Bronchial epithelial cell (primary cell): ENCODE measurements at regions not wholly inside any gene's neighbourhood (a gene's known extent, or its start where the extent isn't known, plus 50 kb on each side); places are given as distances from the start of the nearest gene placed in this dataset.

Experiments used
- DNase-seq: peaks from one replicate; pipeline ENCODE4 v3.0.0-alpha.2; 2010; ENCODE audit warnings: low read depth
- FAIRE-seq: peaks from 2 replicates; lab custom pipeline; 2011; peaks lifted over from hg19 to GRCh38; lab: Jason Lieb, UNC
- H3K27me3 ChIP-seq: 2 replicates; pipeline ENCODE4 v1.5.1; 2011; ENCODE audit warnings: low read length; ENCODE audit not compliant: control insufficient read depth, insufficient read depth
- H3K36me3 ChIP-seq: 2 replicates; pipeline ENCODE4 v1.5.1; 2011; ENCODE audit warnings: low read length; ENCODE audit not compliant: control insufficient read depth, insufficient read depth
- H3K4me3 ChIP-seq: 2 replicates; pipeline ENCODE4 v1.5.1; 2011; ENCODE audit warnings: mild to moderate bottlenecking, low read depth, low read length, control low read depth
- CTCF ChIP-seq: IDR thresholded peaks from 2 replicates; pipeline ENCODE4 v1.5.1; 2011; ENCODE audit warnings: mild to moderate bottlenecking, moderate library complexity, low read length, control low read depth, inconsistent platforms; ENCODE audit not compliant: insufficient read depth, severe bottlenecking

GRCh38 chr7:94080551-94080950, 76.4 kb upstream of the BET1 start:
- no peak for DNase-seq
- TF ChIP-seq CTCF: no peak
- Histone ChIP-seq H3K27me3 (no peaks in the 10 kb centered on the region), H3K4me3 (no peak overlapping the region), H3K36me3 (no peaks in the 10 kb centered on the region)
- FAIRE-seq: no peak

GRCh38 chr7:94082126-94082525, 78.0 kb upstream of the BET1 start:
- Histone ChIP-seq H3K27me3 (no peaks in the 10 kb centered on the region), H3K4me3 (no peak overlapping the region), H3K36me3 (no peaks in the 10 kb centered on the region)
- DNase-seq (no peak), FAIRE-seq (no peak)
- TF ChIP-seq CTCF: no peak

GRCh38 chr7:94087664-94088352, 83.7 kb upstream of the BET1 start:
- no peak for FAIRE-seq
- Histone ChIP-seq H3K27me3 (no peaks in the 10 kb centered on the region), H3K4me3 (no peak overlapping the region), H3K36me3 (no peaks in the 10 kb centered on the region)
- TF ChIP-seq CTCF: peak; percentile 69
- peak; percentile 75 for DNase-seq

GRCh38 chr7:94088560-94088959, 84.4 kb upstream of the BET1 start:
- Histone ChIP-seq H3K36me3 (no peaks in the 10 kb centered on the region), H3K27me3 (no peaks in the 10 kb centered on the region), H3K4me3 (no peak overlapping the region)
- no peak for TF ChIP-seq CTCF
- DNase-seq: no peak
- FAIRE-seq: no peak

GRCh38 chr7:94089806-94090205, 85.7 kb upstream of the BET1 start:
- no peaks in the 10 kb centered on the region for H3K27me3 ChIP-seq
- no peak overlapping the region for H3K4me3 ChIP-seq
- no peaks in the 10 kb centered on the region for H3K36me3 ChIP-seq
- FAIRE-seq (no peak), DNase-seq (no peak)
- TF ChIP-seq CTCF: no peak

- H3K27me3 ChIP-seq: no peaks in the 10 kb centered on the region
- TF ChIP-seq CTCF: no peak
- no peak for DNase-seq
- H3K36me3 ChIP-seq: no peaks in the 10 kb centered on the region
- no peak for FAIRE-seq
- H3K4me3 ChIP-seq: no peak overlapping the region
These were observed 88.8 kb upstream of the BET1 start for GRCh38 chr7:94092980-94093379.
